Ammon's horn (tissue), 1 donor: ENCODE measurements at regions not wholly inside any gene's neighbourhood (a gene's known extent, or its start where the extent isn't known, plus 50 kb on each side); places are given as distances from the start of the nearest gene placed in this dataset.

Experiments
- DNase-seq: peaks from one replicate; pipeline ENCODE4 v3.0.0-alpha.2; 2016; ENCODE audit warnings: low spot score

GRCh38 chr4:135605076-135605475, 1403.5 kb upstream of the PABPC4L start:
- no peak for DNase-seq

GRCh38 chr4:135604531-135604930, 1402.9 kb upstream of the PABPC4L start:
- no peak for DNase-seq

DNA sequence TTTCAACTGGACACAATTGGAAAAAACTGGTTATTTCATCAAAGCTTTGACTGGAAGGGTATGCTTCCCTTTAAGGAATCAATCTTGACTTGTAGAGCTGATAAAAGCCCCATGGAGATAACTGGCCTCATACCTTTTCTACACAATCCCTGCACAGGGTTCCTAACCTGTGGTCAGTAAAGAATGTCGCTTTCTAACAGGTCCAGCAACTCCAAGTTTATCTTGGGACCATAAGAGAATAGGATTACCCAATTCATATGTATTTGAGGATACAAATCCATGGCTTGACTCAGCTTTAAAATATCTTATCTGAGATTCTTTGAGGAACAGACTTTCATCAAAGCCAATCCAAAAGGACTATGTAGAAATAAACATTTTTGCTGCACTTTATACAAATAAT, 1399.8 kb upstream of the PABPC4L start:
- no peak for DNase-seq

GRCh38 chr4:135598151-135598550, 1396.6 kb upstream of the PABPC4L start:
- DNase-seq: no peak

DNA sequence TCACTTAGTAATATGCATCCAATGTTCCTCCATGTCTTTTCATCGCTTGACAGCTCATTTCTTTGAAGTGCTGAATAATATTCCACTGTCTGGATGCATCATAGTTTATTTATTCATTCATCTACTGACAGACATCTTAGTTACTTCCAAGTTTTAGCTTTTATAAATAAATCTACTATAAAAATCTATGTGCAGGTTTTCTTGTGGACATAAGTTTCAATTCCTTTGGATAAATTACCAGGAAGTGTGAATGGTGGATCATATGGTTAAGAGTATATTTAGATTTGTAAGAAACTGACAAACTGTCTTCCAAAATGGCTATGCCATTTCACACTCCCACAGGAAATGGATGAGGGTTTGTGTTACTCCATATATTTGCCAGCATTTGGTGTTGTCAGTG, 1392.9 kb upstream of the PABPC4L start:
- DNase-seq: no peak

- no peak for DNase-seq
Measured at GRCh38 chr4:135575041-135575440, 1373.5 kb upstream of the PABPC4L start.

DNA sequence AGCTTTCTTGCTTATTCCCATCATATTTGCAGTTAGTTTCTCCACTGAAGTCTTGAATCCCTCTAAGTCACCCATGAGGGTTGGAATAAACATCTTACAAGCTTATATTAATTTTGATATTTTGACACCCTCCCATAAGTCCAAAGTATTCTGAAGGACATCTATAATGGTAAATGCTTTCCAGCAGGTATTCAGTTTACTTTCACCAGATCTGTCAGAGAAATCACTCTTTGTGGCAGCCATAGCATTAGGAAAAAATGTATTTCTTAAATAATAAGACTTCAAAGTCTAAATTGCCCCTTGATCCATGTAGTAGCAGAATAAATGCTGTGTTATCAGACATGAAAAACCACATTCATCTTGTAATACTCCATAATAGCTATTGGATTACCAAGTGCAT, 1371.7 kb upstream of the PABPC4L start:
- no peak for DNase-seq

GRCh38 chr4:135564090-135564489, 1362.5 kb upstream of the PABPC4L start:
- DNase-seq: no peak

DNA sequence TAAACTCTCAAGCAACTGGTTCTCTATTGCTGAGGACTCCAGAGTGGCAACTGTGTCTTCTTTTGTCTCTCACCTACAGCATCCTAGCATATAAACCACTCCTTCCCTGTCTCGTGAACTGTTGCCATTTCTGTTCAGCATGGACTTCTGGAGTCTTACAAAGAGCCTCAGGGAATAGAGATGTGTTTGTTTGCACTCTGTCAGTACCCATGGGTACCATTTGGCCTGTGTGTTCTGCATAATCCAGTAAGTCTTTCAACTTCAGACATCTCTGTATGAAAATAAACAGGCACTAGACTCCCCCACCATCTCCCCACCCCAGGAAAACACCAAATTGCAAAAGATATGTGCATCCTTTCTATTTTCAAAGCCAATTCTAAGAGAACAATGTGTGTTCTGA, 1351.6 kb upstream of the PABPC4L start:
- DNase-seq: no peak

GRCh38 chr4:135552131-135552530, 1350.5 kb upstream of the PABPC4L start:
- no peak for DNase-seq

DNA sequence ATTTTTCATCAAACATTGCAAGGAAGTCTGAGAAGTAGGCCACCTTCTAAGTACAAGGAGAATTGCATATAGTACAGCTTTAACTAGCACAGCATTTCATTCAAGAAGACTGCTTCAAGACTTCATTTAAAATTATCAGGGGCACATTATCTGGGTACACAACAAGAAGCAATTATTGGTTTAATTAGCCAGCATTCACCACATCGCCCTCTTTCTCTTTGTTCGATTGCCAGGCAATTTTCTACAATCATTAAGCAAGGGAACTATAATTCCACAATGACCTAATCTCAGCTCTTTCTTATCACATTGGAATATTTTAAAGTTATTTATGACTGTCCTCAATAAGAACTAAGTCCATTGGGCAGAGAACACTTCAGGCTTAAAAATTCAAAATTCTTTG, 1347.1 kb upstream of the PABPC4L start:
- DNase-seq: no peak

DNA sequence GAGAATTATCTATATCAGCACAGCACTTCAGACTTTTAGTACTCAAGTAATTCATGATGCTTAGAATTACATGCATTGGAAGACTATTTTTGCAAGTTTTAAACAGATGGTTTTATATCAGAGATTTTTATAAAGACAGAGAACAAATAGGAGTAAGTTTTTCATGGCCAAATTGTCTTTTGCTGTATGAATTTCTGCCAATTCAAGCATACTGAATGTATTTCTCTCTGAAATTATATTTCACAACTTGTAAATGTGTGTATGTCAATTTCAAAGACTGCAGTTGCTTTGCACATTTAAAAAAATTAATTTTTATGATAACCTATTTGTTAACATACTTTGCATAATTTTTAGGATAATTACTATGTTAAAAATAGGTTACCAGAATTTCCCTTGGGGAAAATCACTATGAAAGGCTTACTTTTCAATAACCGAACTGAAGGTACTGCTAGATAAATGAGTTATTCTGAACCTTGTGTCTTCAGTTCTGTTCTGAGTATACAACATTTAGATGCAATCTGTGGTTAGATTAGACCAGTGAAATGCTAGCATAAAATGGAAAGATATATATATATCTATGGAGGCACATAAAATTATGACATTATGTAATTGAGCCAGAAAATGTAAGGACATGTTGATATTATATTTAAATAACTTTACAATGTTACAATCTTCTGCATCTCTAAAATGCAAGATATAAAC, 1344.2 kb upstream of the PABPC4L start:
- no peak for DNase-seq

- no peak for DNase-seq
Measured at GRCh38 chr4:135538698-135539097, 1337.1 kb upstream of the PABPC4L start.

DNA sequence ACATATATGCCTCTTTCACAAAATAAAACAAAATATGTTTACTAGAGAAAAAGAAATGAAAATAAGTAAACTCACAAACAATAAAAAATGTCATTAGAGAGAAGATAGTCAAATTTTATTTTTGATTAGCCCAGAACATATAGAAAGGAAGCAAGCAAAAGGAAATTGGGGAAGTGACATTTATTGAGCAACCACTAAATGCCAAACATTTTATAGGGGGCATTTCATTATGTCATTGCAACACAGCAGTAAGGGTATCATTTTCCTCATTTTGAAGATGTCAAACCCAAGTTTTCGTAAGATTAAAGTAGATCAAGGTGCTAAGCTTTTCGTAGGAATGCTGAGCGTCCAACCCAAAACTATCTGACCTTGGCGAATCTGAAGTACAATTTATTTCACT, 1331.5 kb upstream of the PABPC4L start:
- DNase-seq: no peak

- no peak for DNase-seq
Measured at GRCh38 chr4:135532132-135532531, 1330.5 kb upstream of the PABPC4L start.

DNA sequence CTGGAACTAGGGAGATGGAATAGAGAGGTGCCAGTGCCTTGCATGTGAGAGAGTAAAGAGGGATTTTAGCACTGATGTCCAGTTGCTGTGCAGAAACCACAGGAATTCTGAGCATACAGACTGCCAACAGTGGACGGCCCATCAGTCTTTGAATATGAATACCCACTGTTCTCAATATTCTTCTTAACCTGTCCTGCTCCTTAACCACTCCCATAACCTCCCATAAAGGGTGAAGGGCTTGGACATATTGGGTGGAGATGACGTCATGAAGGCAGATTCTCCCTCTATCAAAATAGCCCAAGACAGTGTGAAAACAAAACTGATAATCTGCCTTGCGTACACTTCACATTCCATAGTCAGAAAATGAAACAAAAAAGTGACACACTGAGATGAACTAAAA, 1313.7 kb upstream of the PABPC4L start:
- DNase-seq: no peak

GRCh38 chr4:135510582-135510981, 1309.0 kb upstream of the PABPC4L start:
- no peak for DNase-seq

GRCh38 chr4:135508006-135508714, 1306.6 kb upstream of the PABPC4L start:
- no peak for DNase-seq

DNA sequence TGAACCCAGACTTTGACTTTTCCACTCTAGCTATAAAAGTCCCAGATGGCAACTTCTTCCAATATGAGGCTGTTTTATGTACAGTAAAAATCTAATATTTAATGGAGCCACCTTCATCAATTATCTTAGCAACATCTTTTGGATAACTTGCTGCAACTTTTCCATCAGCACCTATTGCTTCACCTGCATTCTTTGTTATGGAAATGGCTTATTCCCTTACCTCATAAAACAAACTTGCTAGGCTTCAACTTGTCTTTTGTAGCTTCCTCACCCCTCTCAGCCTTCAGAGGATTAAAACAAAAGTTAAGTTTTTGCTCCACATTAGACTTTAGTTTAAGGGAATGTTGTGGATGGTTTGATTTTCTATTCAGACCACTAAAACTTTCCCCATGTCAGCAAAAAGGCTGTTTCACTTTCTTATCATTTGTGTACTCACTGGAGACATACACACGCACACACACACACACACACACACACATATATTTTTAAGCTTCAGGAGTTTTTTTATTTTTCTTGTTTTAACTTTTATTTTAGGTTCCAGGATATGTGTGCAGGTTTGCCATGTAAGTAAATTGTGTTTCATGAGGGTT, 1296.1 kb upstream of the PABPC4L start:
- no peak for DNase-seq

GRCh38 chr4:135492439-135492838, 1290.8 kb upstream of the PABPC4L start:
- no peak for DNase-seq

- no peak for DNase-seq
Measured at GRCh38 chr4:135485371-135485770, 1283.8 kb upstream of the PABPC4L start.

DNA sequence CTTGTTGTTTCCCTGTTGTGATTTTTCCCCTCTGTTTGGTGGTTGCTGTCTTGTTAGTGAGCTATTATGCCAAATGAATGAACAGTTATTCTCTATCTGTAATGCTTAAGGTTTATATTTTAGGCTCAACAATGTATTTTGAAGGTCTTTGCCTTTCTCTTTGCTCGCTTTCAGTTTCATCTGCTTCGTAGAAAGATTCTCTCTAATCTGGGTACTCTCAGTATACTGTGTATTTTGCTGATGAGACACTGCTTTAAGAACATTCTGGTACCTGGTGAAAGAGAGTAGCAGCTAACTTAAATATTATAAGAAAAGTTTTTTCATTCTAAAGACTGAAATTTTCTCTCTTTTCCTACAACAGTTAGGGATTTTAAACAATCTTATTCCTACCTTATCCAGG, 1274.7 kb upstream of the PABPC4L start:
- no peak for DNase-seq

DNA sequence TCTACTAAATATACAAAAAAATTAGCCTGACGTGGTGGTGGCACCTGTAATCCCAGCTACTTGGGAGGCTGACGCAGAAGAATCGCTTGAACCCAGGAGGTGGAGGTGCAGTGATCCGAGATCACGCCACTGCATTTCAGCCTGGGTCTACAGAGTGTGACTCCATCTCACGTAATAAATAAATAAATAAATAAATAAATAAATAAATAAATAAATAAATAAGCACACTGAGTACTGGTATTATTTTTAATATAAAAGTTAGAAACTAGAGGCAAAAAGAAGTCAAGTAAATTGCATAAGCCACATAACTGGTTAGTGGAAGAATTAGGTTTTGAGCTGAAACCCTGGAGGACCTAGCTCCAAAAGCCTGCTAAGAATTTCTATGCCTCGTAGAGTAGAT, 1262.7 kb upstream of the PABPC4L start:
- DNase-seq: no peak
